ENCODE measurements at regions not wholly inside any gene's neighbourhood (a gene's known extent, or its start where the extent isn't known, plus 50 kb on each side); places are given as distances from the start of the nearest gene placed in this dataset.

- TF ChIP-seq CTCF (IDR thresholded peaks at IDR 0.05) (no peak), POLR2A (IDR thresholded peaks at IDR 0.05) (no peak)
These were observed 251.4 kb upstream of the RNF32 start for GRCh38 chr7:156389116-156389692.

All from thyroid gland (tissue), 4 donors.